H9 (cell line): ENCODE measurements at regions not wholly inside any gene's neighbourhood (a gene's known extent, or its start where the extent isn't known, plus 50 kb on each side); places are given as distances from the start of the nearest gene placed in this dataset.
A peak's percentile ranks its signal among the peaks of the same experiment; 100 is the strongest.

Experiments used
- DNase-seq: peaks from one replicate; pipeline ENCODE4 v3.0.0-alpha.2; 2017
- H2AFZ ChIP-seq: one replicate; pipeline ENCODE4 v1.6.1; 2013; ENCODE audit warnings: mild to moderate bottlenecking, low read length, control low read depth, moderate library complexity
- H2AK5ac ChIP-seq: 2 replicates; pipeline ENCODE4 v1.6.1; 2013; ENCODE audit warnings: low read length, control low read depth, mixed read lengths; ENCODE audit not compliant: insufficient read length
- H2BK120ac ChIP-seq: one replicate; pipeline ENCODE4 v1.6.1; 2013; ENCODE audit warnings: low read depth, mild to moderate bottlenecking, low read length, control low read depth, inconsistent platforms; ENCODE audit not compliant: poor library complexity, severe bottlenecking
- H2BK12ac ChIP-seq: 2 replicates; pipeline ENCODE4 v1.6.1; 2013; ENCODE audit warnings: low read length, control low read depth, mixed read lengths, low read depth; ENCODE audit not compliant: insufficient read length
- H2BK15ac ChIP-seq: 2 replicates; pipeline ENCODE4 v1.6.1; 2013; ENCODE audit warnings: low read depth, low read length, control low read depth
- H2BK20ac ChIP-seq: one replicate; pipeline ENCODE4 v1.6.1; 2013; ENCODE audit warnings: low read depth, mild to moderate bottlenecking, low read length, control low read depth, inconsistent platforms; ENCODE audit not compliant: poor library complexity, severe bottlenecking
- H2BK5ac ChIP-seq: 2 replicates; pipeline ENCODE4 v1.6.1; 2013; ENCODE audit warnings: low read length, control low read depth, mixed read lengths; ENCODE audit not compliant: insufficient read length
- H3K14ac ChIP-seq: 2 replicates; pipeline ENCODE4 v1.6.1; 2013; ENCODE audit warnings: low read length, control low read depth; ENCODE audit not compliant: insufficient read depth
- H3K18ac ChIP-seq: 2 replicates; pipeline ENCODE4 v1.6.1; 2013; ENCODE audit warnings: low read depth, mild to moderate bottlenecking, mixed read lengths, low read length, control low read depth; ENCODE audit not compliant: insufficient read length
- H3K23ac ChIP-seq: 2 replicates; pipeline ENCODE4 v1.6.1; 2013; ENCODE audit warnings: low read length, control low read depth, mixed read lengths, low read depth; ENCODE audit not compliant: insufficient read length
- H3K23me2 ChIP-seq: 2 replicates; pipeline ENCODE4 v1.6.1; 2013; ENCODE audit warnings: low read depth, mild to moderate bottlenecking, mixed read lengths, low read length, control low read depth; ENCODE audit not compliant: insufficient read length, poor library complexity, severe bottlenecking
- H3K27ac ChIP-seq: 2 replicates; pipeline ENCODE4 v1.5.1; 2013; ENCODE audit warnings: low read length, control low read depth, mixed read lengths, low read depth; ENCODE audit not compliant: insufficient read length
- H3K27me3 ChIP-seq: 2 replicates; pipeline ENCODE4 v1.6.1; 2013; ENCODE audit warnings: low read length, control low read depth, inconsistent platforms; ENCODE audit not compliant: insufficient read depth
- H3K4ac ChIP-seq: 2 replicates; pipeline ENCODE4 v1.6.1; 2013; ENCODE audit warnings: low read depth, mild to moderate bottlenecking, control low read depth, inconsistent platforms, low read length, moderate library complexity
- H3K4me1 ChIP-seq: 2 replicates; pipeline ENCODE4 v1.6.1; 2013; ENCODE audit warnings: low read length, control low read depth, inconsistent platforms; ENCODE audit not compliant: insufficient read depth
- H3K4me2 ChIP-seq: 2 replicates; pipeline ENCODE4 v1.6.1; 2013; ENCODE audit warnings: low read length, control low read depth, mixed read lengths; ENCODE audit not compliant: insufficient read length, insufficient read depth
- H3K56ac ChIP-seq: 2 replicates; pipeline ENCODE4 v1.6.1; 2013; ENCODE audit warnings: low read depth, mild to moderate bottlenecking, mixed read lengths, low read length, control low read depth; ENCODE audit not compliant: insufficient read length
- H3K79me1 ChIP-seq: 2 replicates; pipeline ENCODE4 v1.6.1; 2013; ENCODE audit warnings: low read depth, mild to moderate bottlenecking, moderate library complexity, low read length, control low read depth, inconsistent platforms; ENCODE audit not compliant: insufficient read depth, poor library complexity, severe bottlenecking
- H3K79me2 ChIP-seq: 2 replicates; pipeline ENCODE4 v1.6.1; 2013; ENCODE audit warnings: low read length, control low read depth, inconsistent platforms; ENCODE audit not compliant: insufficient read depth
- H3K9ac ChIP-seq: 2 replicates; pipeline ENCODE4 v1.6.1; 2013; ENCODE audit warnings: low read length, control low read depth, mixed read lengths; ENCODE audit not compliant: insufficient read length; ENCODE audit errors: extremely low read depth
- H3K9me3 ChIP-seq: one replicate; pipeline ENCODE4 v1.6.1; 2013; ENCODE audit warnings: low read depth, low read length, inconsistent platforms; ENCODE audit not compliant: control insufficient read depth
- H3T11ph ChIP-seq: one replicate; pipeline ENCODE4 v1.6.1; 2013; ENCODE audit warnings: mild to moderate bottlenecking, low read length, control low read depth, inconsistent platforms
- H4K20me1 ChIP-seq: one replicate; pipeline ENCODE4 v1.6.1; 2013; ENCODE audit not compliant: control insufficient read depth, insufficient read length, insufficient read depth
- H4K5ac ChIP-seq: 2 replicates; pipeline ENCODE4 v1.6.1; 2013; ENCODE audit warnings: low read depth, mild to moderate bottlenecking, mixed read lengths, low read length, control low read depth; ENCODE audit not compliant: insufficient read length
- H4K8ac ChIP-seq: replicated peaks from 2 replicates; pipeline ENCODE4 v1.6.1; 2013; ENCODE audit warnings: low read length, control low read depth, mixed read lengths, low read depth; ENCODE audit not compliant: insufficient read length
- H4K91ac ChIP-seq: 2 replicates; pipeline ENCODE4 v1.6.1; 2013; ENCODE audit warnings: low read depth, mild to moderate bottlenecking, moderate library complexity, mixed read lengths, low read length, control low read depth; ENCODE audit not compliant: insufficient read length
- H3K27ac Mint-ChIP-seq, 3 experiments: 2 replicates in 2 of 3; 3 replicates in 1 of 3; pipeline ENCODE4 v1.8.0; 2020 to 2021; ENCODE audit warnings: mixed read lengths in 3 of 3, mild to moderate bottlenecking in 1 of 3, moderate library complexity in 1 of 3
- H3K27me3 Mint-ChIP-seq: 2 replicates; pipeline ENCODE4 v1.8.0; 2021; ENCODE audit warnings: low read depth, mild to moderate bottlenecking, moderate library complexity, mixed read lengths
- H3K36me3 Mint-ChIP-seq, 3 experiments: 2 replicates in 2 of 3; 3 replicates in 1 of 3; pipeline ENCODE4 v1.8.0; 2020 to 2021; ENCODE audit warnings: low read depth in 3 of 3, mixed read lengths in 3 of 3; ENCODE audit not compliant: insufficient read depth in 1 of 3
- H3K4me1 Mint-ChIP-seq, 2 experiments: 2 replicates each; pipeline ENCODE4 v1.8.0; 2020; ENCODE audit warnings: mixed read lengths in 2 of 2
- H3K4me3 Mint-ChIP-seq, 2 experiments: 2 replicates in 1 of 2; 3 replicates in 1 of 2; pipeline ENCODE4 v1.8.0; 2020 to 2021; ENCODE audit warnings: mild to moderate bottlenecking in 2 of 2, mixed read lengths in 2 of 2, moderate library complexity in 1 of 2
- H3K9me3 Mint-ChIP-seq, 2 experiments: 2 replicates in 1 of 2; 3 replicates in 1 of 2; pipeline ENCODE4 v1.8.0; 2020; ENCODE audit warnings: mild to moderate bottlenecking in 2 of 2, mixed read lengths in 2 of 2, moderate library complexity in 1 of 2
- CTCF ChIP-seq: fragments of 200-600 bp; sonication (generic); conservative IDR thresholded peaks from 3 replicates; pipeline ENCODE4 v1.8.0; 2021; ENCODE audit warnings: antibody characterized with exemption, mild to moderate bottlenecking
- WGBS: extraction: QIAGEN DNeasy Blood & Tissue Kit; methylation state at CpG from one replicate; pipeline ENCODE4 v1.1.7; 2013; ENCODE audit warnings: missing lambda C conversion rate, low lambda C conversion rate, mixed read lengths; ENCODE audit not compliant: insufficient read length; ENCODE audit errors: extremely low coverage; 5-methylcytosine and 5-hydroxymethylcytosine counted together

- H3K4me1 Mint-ChIP-seq, result peaks cover 34 to 47% of the 10 kb centered on the region in 2 experiments
- Histone ChIP-seq H2BK120ac (no peak overlapping the region), H3K27ac (peak overlapping the region; percentile 67), H3K79me2 (no peaks in the 10 kb centered on the region), H2BK5ac (no peak overlapping the region), H3K9ac (no peak overlapping the region), H3K14ac (peak overlapping the region; percentile 78), H4K91ac (peak overlapping the region; percentile 68), H2AK5ac (no peak overlapping the region), H3K56ac (no peak overlapping the region), H3K27me3 (no peaks in the 10 kb centered on the region), H3K23me2 (no peaks in the 10 kb centered on the region), H3K4me2 (peak overlapping the region; percentile 38), H3K4ac (no peak overlapping the region), H3K4me1 (peaks cover 14% of the 10 kb centered on the region; the same call in 1 of the 2 replicates), H3K9me3 (no peaks in the 10 kb centered on the region), H2BK15ac (no peak overlapping the region), H3K18ac (no peak overlapping the region), H3K23ac (no peak overlapping the region), H4K8ac (no peak overlapping the region), H2BK12ac (peak overlapping the region; percentile 93), H3T11ph (no peak overlapping the region), H2AFZ (no peak overlapping the region), H2BK20ac (no peak overlapping the region), H4K20me1 (no peaks in the 10 kb centered on the region), H4K5ac (peak overlapping the region; percentile 50), H3K79me1 (no peaks in the 10 kb centered on the region)
- no peak for DNase-seq
- H3K4me3 Mint-ChIP-seq, result peak overlapping the region in 1 of 2 experiments; percentile 4; a peak in 2 of 5 replicates
- H3K27me3 Mint-ChIP-seq, result no peaks in the 10 kb centered on the region
- WGBS, result no CpG with 5 or more reads among the region's 7 CpGs
- H3K9me3 Mint-ChIP-seq, result no peaks in the 10 kb centered on the region
- TF ChIP-seq CTCF, result no peak
- H3K27ac Mint-ChIP-seq, result peak overlapping the region in 2 of 3 experiments; percentile 29 to 31; a peak in 3 of 7 replicates
- H3K36me3 Mint-ChIP-seq, result no peaks in the 10 kb centered on the region
Measured at GRCh38 chr10:3496138-3496537, 288.9 kb downstream of the KLF6 start.
